Endodermal cell (in vitro differentiated cells): ENCODE measurements at regions not wholly inside any gene's neighbourhood (a gene's known extent, or its start where the extent isn't known, plus 50 kb on each side); places are given as distances from the start of the nearest gene placed in this dataset.

Experiments used
- DNase-seq: peaks from one replicate; pipeline ENCODE4 v3.0.0-alpha.2; 2017
- H3K27ac ChIP-seq: 2 replicates; pipeline ENCODE4 v1.5.1; 2013; ENCODE audit warnings: mild to moderate bottlenecking, low read depth, low read length, moderate library complexity
- H3K27me3 ChIP-seq: 2 replicates; pipeline ENCODE4 v1.6.1; 2013; ENCODE audit warnings: mild to moderate bottlenecking, low read length, moderate library complexity; ENCODE audit not compliant: insufficient read depth, control insufficient read depth, poor library complexity, severe bottlenecking
- H3K36me3 ChIP-seq: 2 replicates; pipeline ENCODE4 v1.7.0; 2013; ENCODE audit warnings: mild to moderate bottlenecking, low read length, moderate library complexity; ENCODE audit not compliant: control insufficient read depth, insufficient read depth
- H3K4me1 ChIP-seq: one replicate; pipeline ENCODE4 v1.7.0; 2013; ENCODE audit warnings: low read length; ENCODE audit not compliant: control insufficient read depth, insufficient read depth
- H3K4me3 ChIP-seq: 2 replicates; pipeline ENCODE4 v1.5.1; 2013; ENCODE audit warnings: mild to moderate bottlenecking, low read length, moderate library complexity
- H3K9ac ChIP-seq: 2 replicates; pipeline ENCODE4 v1.6.1; 2013; ENCODE audit warnings: mild to moderate bottlenecking, low read length, moderate library complexity; ENCODE audit not compliant: poor library complexity, severe bottlenecking; ENCODE audit errors: extremely low read depth
- H3K9me3 ChIP-seq: 2 replicates; pipeline ENCODE4 v1.6.1; 2013; ENCODE audit warnings: mild to moderate bottlenecking, low read length, moderate library complexity; ENCODE audit not compliant: control insufficient read depth
- H3K27ac Mint-ChIP-seq: 2 replicates; pipeline ENCODE4 v1.8.0; 2020; ENCODE audit warnings: mixed read lengths
- H3K27me3 Mint-ChIP-seq: 2 replicates; pipeline ENCODE4 v1.8.0; 2021; ENCODE audit warnings: mild to moderate bottlenecking, mixed read lengths; ENCODE audit not compliant: insufficient read depth
- H3K36me3 Mint-ChIP-seq: 2 replicates; pipeline ENCODE4 v1.8.0; 2020; ENCODE audit warnings: low read depth, mixed read lengths
- H3K4me1 Mint-ChIP-seq: 2 replicates; pipeline ENCODE4 v1.8.0; 2020; ENCODE audit warnings: mixed read lengths
- H3K4me3 Mint-ChIP-seq: 2 replicates; pipeline ENCODE4 v1.8.0; 2020; ENCODE audit warnings: mild to moderate bottlenecking, moderate library complexity, mixed read lengths
- H3K9me3 Mint-ChIP-seq: 2 replicates; pipeline ENCODE4 v1.8.0; 2020; ENCODE audit warnings: mild to moderate bottlenecking, mixed read lengths
- WGBS, 2 experiments: methylation state at CpG; one replicate each; pipeline versions ENCODE4 v1.1.5 to v1.1.7; 2013; ENCODE audit warnings: missing lambda C conversion rate in 2 of 2, mixed read lengths in 1 of 2; ENCODE audit not compliant: insufficient coverage in 1 of 2, insufficient read length in 1 of 2; 5-methylcytosine and 5-hydroxymethylcytosine counted together
- TF ChIP-seq, protein P1 (sequence below): fragments of 200-600 bp; sonication (generic); conservative IDR thresholded peaks from 2 replicates; pipeline ENCODE4 v1.5.0; 2021; ENCODE audit warnings: antibody characterized with exemption, mild to moderate bottlenecking

DNA sequence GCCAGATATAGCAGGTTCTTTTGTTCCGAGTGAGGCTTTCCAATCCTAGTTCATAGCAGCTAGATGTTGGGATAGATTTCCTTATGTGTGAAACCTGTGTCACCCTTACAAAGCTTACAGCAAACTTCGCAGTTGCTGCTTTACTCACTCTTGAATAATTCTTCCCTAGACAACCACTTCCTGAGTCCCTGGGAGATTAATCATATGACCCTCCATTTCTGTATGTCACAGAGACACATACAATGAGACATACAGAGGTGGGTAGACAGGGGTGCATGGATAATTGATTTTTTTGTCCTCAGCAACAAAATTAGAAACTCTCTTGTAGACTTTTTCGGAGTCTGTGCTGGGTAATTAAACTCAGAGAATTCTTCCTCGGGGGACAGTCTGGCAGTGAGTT, 163.2 kb downstream of the NSUN3 start:
- H3K9me3 ChIP-seq, result peaks cover 23% of the 10 kb centered on the region
- H3K4me1 ChIP-seq, result no peaks in the 10 kb centered on the region
- H3K27ac Mint-ChIP-seq, result peak overlapping the region; percentile 49
- no peak overlapping the region for H3K4me3 Mint-ChIP-seq
- H3K27me3 Mint-ChIP-seq, result no peaks in the 10 kb centered on the region
- no peaks in the 10 kb centered on the region for H3K9me3 Mint-ChIP-seq
- no peak for DNase-seq
- peaks cover 21% of the 10 kb centered on the region for H3K4me1 Mint-ChIP-seq
- no peak overlapping the region for H3K4me3 ChIP-seq
- no peak overlapping the region for H3K9ac ChIP-seq
- H3K27me3 ChIP-seq, result no peaks in the 10 kb centered on the region
- TF ChIP-seq, protein P1, sequence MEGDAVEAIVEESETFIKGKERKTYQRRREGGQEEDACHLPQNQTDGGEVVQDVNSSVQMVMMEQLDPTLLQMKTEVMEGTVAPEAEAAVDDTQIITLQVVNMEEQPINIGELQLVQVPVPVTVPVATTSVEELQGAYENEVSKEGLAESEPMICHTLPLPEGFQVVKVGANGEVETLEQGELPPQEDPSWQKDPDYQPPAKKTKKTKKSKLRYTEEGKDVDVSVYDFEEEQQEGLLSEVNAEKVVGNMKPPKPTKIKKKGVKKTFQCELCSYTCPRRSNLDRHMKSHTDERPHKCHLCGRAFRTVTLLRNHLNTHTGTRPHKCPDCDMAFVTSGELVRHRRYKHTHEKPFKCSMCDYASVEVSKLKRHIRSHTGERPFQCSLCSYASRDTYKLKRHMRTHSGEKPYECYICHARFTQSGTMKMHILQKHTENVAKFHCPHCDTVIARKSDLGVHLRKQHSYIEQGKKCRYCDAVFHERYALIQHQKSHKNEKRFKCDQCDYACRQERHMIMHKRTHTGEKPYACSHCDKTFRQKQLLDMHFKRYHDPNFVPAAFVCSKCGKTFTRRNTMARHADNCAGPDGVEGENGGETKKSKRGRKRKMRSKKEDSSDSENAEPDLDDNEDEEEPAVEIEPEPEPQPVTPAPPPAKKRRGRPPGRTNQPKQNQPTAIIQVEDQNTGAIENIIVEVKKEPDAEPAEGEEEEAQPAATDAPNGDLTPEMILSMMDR, result no peak
- peak overlapping the region; percentile 71 for H3K27ac ChIP-seq
- H3K36me3 ChIP-seq, result no peaks in the 10 kb centered on the region
- 80 to 89% methylated on average over 2 to 4 of the region's 4 CpGs for WGBS, 2 experiments
- no peaks in the 10 kb centered on the region for H3K36me3 Mint-ChIP-seq

DNA sequence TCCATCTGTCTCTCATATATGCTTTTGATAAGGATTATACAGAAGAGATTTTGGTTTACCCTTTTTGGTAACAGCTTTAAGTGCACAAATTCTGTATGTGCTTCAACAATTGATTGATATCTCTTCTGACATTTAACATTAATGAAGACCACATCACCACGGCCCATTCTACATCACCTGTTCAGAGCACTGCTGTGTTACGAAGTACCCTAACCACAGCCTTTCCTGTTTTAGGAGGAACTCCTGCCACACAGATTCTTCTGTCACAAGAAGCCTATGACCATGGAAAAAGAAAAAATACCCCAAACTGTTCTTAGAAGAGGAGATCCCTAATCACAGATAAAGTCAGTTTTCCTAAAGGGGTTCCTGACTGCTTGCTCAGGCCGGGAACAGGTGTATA, 170.1 kb downstream of the NSUN3 start:
- no peak for DNase-seq
- H3K27ac Mint-ChIP-seq, result no peak overlapping the region
- H3K27me3 ChIP-seq, result no peaks in the 10 kb centered on the region

DNA sequence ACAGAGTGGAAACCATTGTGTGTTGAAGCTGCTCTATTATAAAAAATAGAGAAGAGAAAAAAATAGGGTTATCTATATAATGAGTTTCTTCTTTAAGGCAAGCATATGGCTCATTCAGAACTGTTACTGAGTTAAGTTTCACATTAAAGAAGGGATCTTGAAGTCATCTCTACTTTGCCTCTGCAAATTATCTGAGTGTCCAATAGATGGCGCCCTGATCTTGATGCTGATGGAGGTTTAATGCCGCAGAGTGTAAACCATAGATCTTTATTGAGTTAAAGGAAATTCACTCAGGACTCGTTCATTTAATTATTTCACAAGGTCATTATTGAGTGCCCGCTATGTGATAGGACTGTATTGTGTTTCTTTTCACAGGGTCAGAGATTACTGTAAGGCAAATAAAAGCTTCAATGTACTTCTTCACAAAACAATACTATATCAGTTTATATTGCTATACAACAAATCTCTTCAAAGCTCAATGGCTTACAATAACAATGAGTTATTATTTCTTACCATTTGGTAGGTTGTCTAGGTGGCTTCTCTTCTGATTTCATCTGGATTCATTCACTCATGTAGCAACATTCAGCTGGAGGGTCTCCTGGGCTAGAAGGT, 171.4 kb downstream of the NSUN3 start:
- Mint-ChIP-seq H3K27ac (no peak overlapping the region), H3K4me3 (no peak overlapping the region), H3K4me1 (no peaks in the 10 kb centered on the region), H3K27me3 (no peaks in the 10 kb centered on the region), H3K36me3 (peaks cover 4% of the 10 kb centered on the region), H3K9me3 (peaks cover 35% of the 10 kb centered on the region)
- H3K27ac ChIP-seq, result no peak overlapping the region
- WGBS, 2 experiments, result 62 to 65% methylated on average over 2 to 4 of the region's 4 CpGs
- no peak overlapping the region for H3K9ac ChIP-seq
- H3K4me1 ChIP-seq, result no peaks in the 10 kb centered on the region
- no peaks in the 10 kb centered on the region for H3K36me3 ChIP-seq
- H3K9me3 ChIP-seq, result peaks cover 13% of the 10 kb centered on the region
- H3K27me3 ChIP-seq, result no peaks in the 10 kb centered on the region
- TF ChIP-seq, protein P1, result peak; percentile 90
- no peak overlapping the region for H3K4me3 ChIP-seq
- DNase-seq, result peak; percentile 55

More for the DNA sequence above, 170.1 kb downstream of the NSUN3 start:
- TF ChIP-seq, protein P1, result no peak
- 98 to 100% methylated on average over 2 to 3 of the region's 3 CpGs for WGBS, 2 experiments
- peaks cover 4% of the 10 kb centered on the region for H3K36me3 Mint-ChIP-seq
- H3K4me3 ChIP-seq, result no peak overlapping the region
- H3K27ac ChIP-seq, result no peak overlapping the region
- no peaks in the 10 kb centered on the region for H3K4me1 ChIP-seq
- no peak overlapping the region for H3K4me3 Mint-ChIP-seq
- H3K4me1 Mint-ChIP-seq, result no peaks in the 10 kb centered on the region
- H3K27me3 Mint-ChIP-seq, result no peaks in the 10 kb centered on the region
- peaks cover 13% of the 10 kb centered on the region for H3K9me3 ChIP-seq
- H3K36me3 ChIP-seq, result no peaks in the 10 kb centered on the region
- H3K9ac ChIP-seq, result no peak overlapping the region
- peaks cover 29% of the 10 kb centered on the region for H3K9me3 Mint-ChIP-seq
